GM10266 (cell line): ENCODE measurements at regions not wholly inside any gene's neighbourhood (a gene's known extent, or its start where the extent isn't known, plus 50 kb on each side); places are given as distances from the start of the nearest gene placed in this dataset.

ENCODE experiments used
- DNase-seq: peaks from one replicate; pipeline ENCODE4 v3.0.0; 2012; ENCODE audit errors: extremely low spot score
- CTCF ChIP-seq: IDR thresholded peaks from 2 replicates; pipeline ENCODE4 v1.5.1; 2012; ENCODE audit warnings: mild to moderate bottlenecking, low read depth; ENCODE audit not compliant: control insufficient read depth, insufficient read depth; ENCODE audit errors: missing control alignments

- DNase-seq, result no peak
- TF ChIP-seq CTCF, result no peak
These were observed 50.6 kb upstream of the FTH1 start for GRCh38 chr11:62017878-62018655.
